ENCODE measurements at regions not wholly inside any gene's neighbourhood (a gene's known extent, or its start where the extent isn't known, plus 50 kb on each side); places are given as distances from the start of the nearest gene placed in this dataset.
"Not testable (repeated sequence)": the region's sequence is repeated elsewhere in the genome, so short reads cannot be mapped to it uniquely, and the experiment has no call there.

- DNase-seq = no peak
Measured at GRCh38 chr5:165004175-165004574, 1498.8 kb downstream of the MAT2B start.

DNA sequence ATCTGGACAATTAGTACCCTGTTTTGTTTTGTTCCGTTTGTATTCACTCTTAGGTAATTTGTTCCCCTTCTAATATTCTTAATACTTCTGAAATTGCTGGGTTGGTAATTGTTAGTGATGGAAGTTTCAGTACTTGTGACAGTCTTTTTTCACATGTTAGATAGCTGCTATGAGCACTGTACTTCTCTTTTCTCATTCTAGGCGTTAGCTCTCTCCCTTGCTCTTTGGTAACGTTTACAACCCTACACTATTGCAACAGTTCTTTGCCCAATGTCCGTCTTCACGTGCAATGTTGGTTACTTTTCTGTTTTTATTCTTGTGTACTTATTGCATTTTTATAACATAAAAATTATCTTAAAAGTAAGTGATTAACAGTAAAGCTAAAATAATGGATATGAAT, 1509.0 kb downstream of the MAT2B start:
- DNase-seq = no peak

GRCh38 chr5:165015126-165015525, 1509.7 kb downstream of the MAT2B start:
- no peak for DNase-seq

DNA sequence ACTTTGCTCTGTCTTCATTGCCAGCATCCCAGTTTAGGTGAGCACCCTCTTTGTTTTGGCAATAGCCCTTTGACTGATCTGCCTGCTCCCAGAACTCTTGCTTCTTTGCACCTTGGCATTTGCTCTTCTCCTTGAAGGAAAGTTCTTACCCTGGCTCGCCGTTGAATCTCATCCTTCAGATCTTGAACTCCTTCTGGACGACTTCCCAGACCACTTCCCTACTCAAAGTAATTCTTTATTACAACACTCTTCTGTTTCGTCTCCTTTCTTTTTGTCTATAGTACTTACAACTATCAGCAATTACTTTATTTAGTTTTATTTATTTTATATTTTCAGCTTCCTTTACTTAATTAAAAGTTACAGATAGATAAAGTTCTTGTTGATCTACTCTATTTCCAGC, 1510.1 kb downstream of the MAT2B start:
- DNase-seq = no peak

DNA sequence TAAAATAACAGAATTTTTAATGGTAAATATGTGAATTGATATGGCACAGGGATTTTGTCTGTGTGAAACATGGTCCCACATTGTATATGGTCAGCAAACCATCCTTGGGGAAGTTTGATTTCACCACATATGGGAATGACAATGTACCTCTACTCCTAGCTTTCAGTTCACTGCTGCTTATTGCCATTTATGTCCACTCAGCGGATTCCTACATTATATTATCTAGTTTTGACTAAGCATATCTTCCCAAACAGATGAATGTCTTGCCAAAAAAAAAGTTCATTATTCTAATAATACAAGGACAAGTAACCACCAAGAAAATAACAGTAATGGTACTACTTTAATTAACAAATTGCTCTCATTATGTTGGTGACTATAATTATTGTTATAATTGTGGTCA, 1521.6 kb downstream of the MAT2B start:
- no peak for DNase-seq

DNA sequence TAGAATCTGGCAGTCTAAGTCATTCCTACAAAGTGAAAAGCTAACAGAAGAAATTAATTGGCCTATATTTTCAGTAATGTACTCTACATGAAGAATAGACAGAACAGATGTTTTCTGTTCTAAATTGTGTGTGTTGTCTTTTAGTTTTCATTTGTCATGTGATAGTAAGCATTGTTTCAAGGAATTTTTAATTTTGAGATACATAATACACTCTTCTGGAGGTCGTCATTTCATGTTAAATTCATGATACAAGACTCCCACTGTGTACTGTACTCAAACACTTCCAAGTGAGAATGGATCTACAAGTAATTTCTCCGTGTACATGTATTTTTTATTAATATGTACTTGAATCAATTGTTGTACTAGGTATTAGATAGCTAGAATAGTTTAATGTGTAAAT, 1522.9 kb downstream of the MAT2B start:
- DNase-seq = no peak

DNA sequence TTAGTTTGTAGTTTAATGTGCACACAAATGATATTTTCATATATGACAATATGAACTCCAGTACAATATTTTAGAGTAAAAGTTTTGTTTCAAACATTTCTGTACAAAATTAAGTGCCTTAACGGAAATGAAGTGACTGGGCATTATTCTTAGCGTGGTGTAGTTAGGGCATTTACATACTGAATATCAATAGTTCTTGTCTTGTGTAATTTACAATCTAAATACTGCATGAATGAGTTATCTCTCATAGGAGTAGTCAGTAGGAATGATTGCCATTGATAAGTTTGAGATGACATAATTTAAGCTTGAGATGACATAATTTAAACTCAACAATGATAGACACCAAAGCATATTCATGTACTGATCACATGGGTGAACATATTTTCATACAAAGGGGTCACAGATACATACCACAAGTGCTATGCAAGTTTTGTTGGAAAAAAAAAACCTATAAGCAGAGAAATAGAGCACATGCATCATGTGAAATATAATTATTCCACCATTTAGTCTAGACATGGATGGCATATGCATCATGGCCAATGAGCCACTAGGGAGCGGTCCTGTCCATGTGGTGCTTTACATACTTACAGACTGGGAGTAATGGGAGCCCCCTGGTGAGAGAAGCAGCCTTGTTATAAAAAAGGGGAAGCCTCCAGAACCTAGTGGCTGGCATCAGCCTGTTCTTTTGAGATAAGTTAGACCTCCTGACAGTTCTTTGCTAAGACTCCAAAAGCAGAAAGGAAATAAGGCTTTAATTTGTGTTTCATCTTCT, 1523.9 kb downstream of the MAT2B start:
- DNase-seq = no peak

DNA sequence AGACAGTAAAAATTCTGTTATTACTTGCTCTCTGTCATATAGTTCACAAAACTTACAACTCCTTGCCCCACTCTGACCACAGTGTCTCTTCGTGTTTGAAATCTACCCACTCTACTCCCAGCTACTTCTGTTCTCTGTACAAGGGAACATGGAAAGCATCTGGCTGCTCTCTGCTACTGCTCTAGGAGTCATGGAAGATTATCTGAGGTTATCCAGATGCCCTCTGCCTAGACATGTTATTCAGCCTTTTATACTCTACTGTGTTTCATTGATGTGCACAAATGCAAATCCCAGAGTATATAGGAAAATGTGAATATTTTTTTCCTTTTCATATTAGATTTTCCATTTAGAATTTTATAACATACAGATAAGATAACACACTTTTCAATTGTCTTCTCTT, 1525.6 kb downstream of the MAT2B start:
- DNase-seq = no peak

DNA sequence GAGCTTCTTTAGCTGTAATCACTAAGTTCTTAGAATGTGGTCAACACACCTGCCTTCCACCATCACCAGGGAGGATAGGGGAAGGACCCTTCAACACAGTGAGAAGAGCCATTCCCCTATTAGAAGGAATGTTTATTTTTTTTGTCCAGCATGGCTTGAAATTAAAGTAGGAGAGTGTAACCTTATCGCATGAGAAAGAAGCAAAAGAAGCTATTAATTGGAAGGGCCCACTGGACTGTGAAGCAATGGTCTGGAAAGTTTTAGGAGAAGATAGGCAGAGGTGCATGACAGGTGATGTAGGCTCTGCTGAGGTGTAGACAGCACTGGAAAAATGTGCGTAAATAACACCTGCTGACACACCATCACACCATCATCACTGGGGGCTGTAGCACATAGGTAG, 1526.0 kb downstream of the MAT2B start:
- no peak for DNase-seq

DNA sequence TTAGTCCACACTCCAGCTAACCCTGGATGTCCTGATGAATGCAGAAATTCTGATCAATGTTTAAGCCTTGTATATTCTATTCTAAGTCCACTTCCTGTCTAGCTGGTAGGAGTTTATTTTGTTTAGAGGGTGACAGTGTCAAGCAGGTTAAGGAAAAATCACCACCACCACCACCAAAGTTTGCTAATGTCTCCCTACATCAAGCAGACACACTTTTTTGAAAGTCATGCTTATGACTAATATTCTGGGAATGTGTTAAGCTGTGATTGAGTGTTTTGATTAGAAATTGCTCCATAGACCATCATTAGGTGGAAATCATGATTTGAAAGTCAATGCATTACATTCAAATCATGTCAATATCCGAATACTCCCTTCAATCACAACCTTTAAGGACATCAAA, 1530.1 kb downstream of the MAT2B start:
- no peak for DNase-seq

GRCh38 chr5:165039748-165040147, 1534.3 kb downstream of the MAT2B start:
- no peak for DNase-seq

GRCh38 chr5:165045941-165046340, 1540.5 kb downstream of the MAT2B start:
- not testable (repeated sequence) for DNase-seq

- DNase-seq = no peak
Measured at GRCh38 chr5:165055476-165055875, 1550.1 kb downstream of the MAT2B start.

DNA sequence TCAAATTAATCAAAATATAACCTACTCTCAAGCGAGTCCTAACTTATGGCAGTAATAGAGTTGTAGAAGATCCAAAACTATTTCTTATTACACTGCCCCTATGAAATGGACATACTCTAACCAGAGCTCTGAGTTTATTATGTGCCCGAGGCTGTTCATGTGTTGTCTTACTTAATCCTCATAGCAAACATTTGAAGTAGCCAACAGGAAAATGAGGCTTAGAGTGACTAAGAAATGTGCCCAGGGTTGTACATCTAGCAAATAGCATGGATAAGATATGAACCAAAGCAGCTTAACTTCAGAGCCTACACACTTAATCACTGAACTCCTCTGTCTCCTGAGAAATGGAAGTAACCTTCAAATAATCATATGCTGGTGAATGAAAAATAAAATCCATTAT, 1551.7 kb downstream of the MAT2B start:
- DNase-seq = no peak

- DNase-seq = no peak
Measured at GRCh38 chr5:165066751-165067385, 1561.4 kb downstream of the MAT2B start.

- DNase-seq = no peak
Measured at GRCh38 chr5:165076686-165077085, 1571.3 kb downstream of the MAT2B start.

GRCh38 chr5:165079389-165079788, 1574.0 kb downstream of the MAT2B start:
- DNase-seq = no peak

- DNase-seq = no peak
Measured at GRCh38 chr5:165083394-165083793, 1578.0 kb downstream of the MAT2B start.

GRCh38 chr5:165086465-165086864, 1581.0 kb downstream of the MAT2B start:
- no peak for DNase-seq

GRCh38 chr5:165094782-165095181, 1589.4 kb downstream of the MAT2B start:
- no peak for DNase-seq

DNA sequence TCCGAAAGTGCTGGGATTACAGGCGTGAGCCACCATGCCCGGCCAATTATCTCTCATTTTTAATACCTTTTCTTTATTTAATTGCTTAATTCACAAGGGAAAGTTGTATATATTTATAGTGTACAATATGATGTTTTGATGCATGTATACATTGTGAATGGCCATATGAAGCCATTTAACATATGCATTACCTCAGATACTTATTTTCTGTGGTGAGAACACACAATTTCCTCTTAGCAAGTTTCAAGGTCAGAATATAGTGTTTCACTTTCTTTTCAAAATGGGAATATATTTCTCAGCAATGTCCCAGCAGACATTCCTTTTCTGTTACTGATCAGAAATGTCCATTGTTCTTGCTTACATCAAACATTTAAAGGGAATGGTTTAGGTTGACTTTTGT, 1596.3 kb downstream of the MAT2B start:
- no peak for DNase-seq

DNA sequence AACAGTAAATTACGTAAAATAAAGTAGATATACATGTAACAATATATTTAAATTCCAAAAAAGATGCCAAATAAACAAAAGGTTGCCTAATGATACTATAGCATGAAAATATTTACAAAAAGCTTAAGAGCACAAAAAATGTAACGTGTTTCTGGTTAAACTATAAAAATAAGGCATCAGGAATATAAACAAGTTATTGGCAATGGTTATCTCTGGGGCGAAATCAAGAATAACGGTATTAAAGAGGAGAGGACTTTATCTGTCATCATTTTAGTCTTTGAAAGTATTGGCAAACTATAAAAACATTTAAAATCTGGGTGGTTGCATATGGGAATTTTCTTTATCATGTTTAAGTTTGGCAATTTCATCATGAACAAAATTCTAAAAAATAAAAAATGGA, 1599.2 kb downstream of the MAT2B start:
- no peak for DNase-seq

DNA sequence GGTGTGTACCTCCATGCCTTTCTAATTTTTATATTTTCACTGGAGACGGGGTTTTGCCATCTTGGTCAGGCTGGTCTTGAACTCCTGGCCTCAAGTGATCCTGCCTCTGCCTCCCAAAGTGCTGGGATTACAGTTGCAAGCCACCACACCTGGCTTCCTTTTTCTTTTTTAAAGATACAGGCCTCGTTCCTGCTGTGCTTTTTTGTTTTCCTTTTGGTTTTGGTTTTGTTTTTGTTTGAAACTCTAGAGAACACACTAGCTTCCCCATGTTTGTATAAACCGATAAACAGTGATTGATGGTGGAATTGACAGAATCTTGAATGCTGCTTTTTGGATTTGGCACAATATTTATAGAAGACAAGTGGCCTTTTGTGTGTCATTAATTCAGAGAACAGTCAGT, 1603.4 kb downstream of the MAT2B start:
- no peak for DNase-seq

- no peak for DNase-seq
Measured at GRCh38 chr5:165119175-165119574, 1613.8 kb downstream of the MAT2B start.
